Neural progenitor cell (in vitro differentiated cells): ENCODE measurements at regions not wholly inside any gene's neighbourhood (a gene's known extent, or its start where the extent isn't known, plus 50 kb on each side); places are given as distances from the start of the nearest gene placed in this dataset.
"Not testable (repeated sequence)": the region's sequence is repeated elsewhere in the genome, so short reads cannot be mapped to it uniquely, and the experiment has no call there.

ENCODE experiments used
- DNase-seq: peaks from one replicate; pipeline ENCODE4 v3.0.0-alpha.2; 2016; ENCODE audit warnings: low spot score
- H2AFZ ChIP-seq: fragments of 200-600 bp; sonication (generic); replicated peaks from 2 replicates; pipeline ENCODE4 v1.6.1; 2016; ENCODE audit warnings: antibody characterized with exemption
- H3F3A ChIP-seq: fragments of 200-600 bp; sonication (generic); 2 replicates; pipeline ENCODE4 v1.6.1; 2016; ENCODE audit warnings: antibody characterized with exemption, low read depth
- H3K27ac ChIP-seq: fragments of 200-600 bp; sonication (generic); 2 replicates; pipeline ENCODE4 v1.5.1; 2016; ENCODE audit warnings: mild to moderate bottlenecking
- H3K27me3 ChIP-seq: fragments of 200-600 bp; sonication (generic); 2 replicates; pipeline ENCODE4 v1.6.1; 2016; ENCODE audit warnings: mild to moderate bottlenecking, moderate library complexity
- H3K36me3 ChIP-seq: fragments of 200-600 bp; sonication (generic); 2 replicates; pipeline ENCODE4 v1.5.1; 2016
- H3K4me1 ChIP-seq: fragments of 200-600 bp; sonication (generic); 2 replicates; pipeline ENCODE4 v1.6.1; 2016; ENCODE audit warnings: mixed run types
- H3K4me2 ChIP-seq: fragments of 200-600 bp; sonication (generic); 2 replicates; pipeline ENCODE4 v1.6.1; 2016
- H3K4me3 ChIP-seq: fragments of 200-600 bp; sonication (generic); 2 replicates; pipeline ENCODE4 v1.5.1; 2016
- H3K79me2 ChIP-seq: fragments of 200-600 bp; sonication (generic); 2 replicates; pipeline ENCODE4 v1.6.1; 2016; ENCODE audit warnings: low read depth
- H3K9ac ChIP-seq: fragments of 200-600 bp; sonication (generic); 2 replicates; pipeline ENCODE4 v1.6.1; 2016
- H3K9me3 ChIP-seq: fragments of 200-600 bp; sonication (generic); 2 replicates; pipeline ENCODE4 v1.5.1; 2016; ENCODE audit warnings: low read depth
- H4K20me1 ChIP-seq: fragments of 200-600 bp; sonication (generic); 2 replicates; pipeline ENCODE4 v1.6.1; 2016; ENCODE audit warnings: low read depth
- H3K27ac Mint-ChIP-seq: 3 replicates; pipeline ENCODE4 v1.8.0; 2021; ENCODE audit warnings: mixed read lengths
- H3K27me3 Mint-ChIP-seq: 2 replicates; pipeline ENCODE4 v1.8.0; 2022; ENCODE audit warnings: low read depth, mild to moderate bottlenecking, inconsistent platforms, moderate library complexity, mixed read lengths; ENCODE audit not compliant: insufficient read depth
- H3K36me3 Mint-ChIP-seq: 3 replicates; pipeline ENCODE4 v1.8.0; 2021; ENCODE audit warnings: mixed read lengths
- H3K4me1 Mint-ChIP-seq: 3 replicates; pipeline ENCODE4 v1.8.0; 2021; ENCODE audit warnings: mixed read lengths
- H3K4me3 Mint-ChIP-seq: 3 replicates; pipeline ENCODE4 v1.8.0; 2021; ENCODE audit warnings: mild to moderate bottlenecking, moderate library complexity, mixed read lengths
- H3K9me3 Mint-ChIP-seq: 3 replicates; pipeline ENCODE4 v1.8.0; 2020; ENCODE audit warnings: mixed read lengths
- EZH2 ChIP-seq: fragments of 200-600 bp; sonication (generic); IDR thresholded peaks from 2 replicates; pipeline ENCODE4 v1.6.1; 2017; ENCODE audit warnings: antibody characterized with exemption, mild to moderate bottlenecking, moderate library complexity
- EZH2phosphoT487 ChIP-seq: fragments of 200-600 bp; sonication (generic); IDR thresholded peaks from 2 replicates; pipeline ENCODE4 v1.6.1; 2017; ENCODE audit warnings: antibody characterized with exemption
- TF ChIP-seq, protein P1 (sequence below): fragments of 200-600 bp; sonication (generic); IDR thresholded peaks from 2 replicates; pipeline ENCODE4 v1.5.1; 2017; ENCODE audit warnings: antibody characterized with exemption, mild to moderate bottlenecking

DNA sequence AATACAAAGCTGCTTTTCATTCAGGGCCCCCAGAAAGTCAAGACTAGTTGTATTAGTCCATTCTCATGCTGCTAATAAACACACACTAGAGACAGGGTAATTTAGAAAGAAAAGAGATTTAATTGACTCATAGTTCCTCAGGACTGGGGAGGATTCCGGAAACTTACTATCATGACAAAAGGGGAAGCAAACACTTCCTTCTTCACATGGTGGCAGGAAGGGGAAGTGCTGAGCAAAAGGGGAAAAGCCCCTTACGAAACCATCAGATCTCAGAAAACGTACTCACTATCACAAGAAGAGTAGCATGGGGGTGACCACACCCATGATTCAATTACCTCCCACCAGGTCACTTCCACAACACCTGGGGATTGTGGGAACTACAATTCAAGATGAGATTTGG, 373.8 kb upstream of the FRG1 start:
- H3K9me3 ChIP-seq, H3K27ac Mint-ChIP-seq, H3F3A ChIP-seq, H3K4me1 ChIP-seq, H3K4me2 ChIP-seq, H3K4me3 ChIP-seq, H3K9me3 Mint-ChIP-seq, H4K20me1 ChIP-seq, H3K36me3 ChIP-seq, H3K79me2 ChIP-seq, H3K9ac ChIP-seq, H3K27ac ChIP-seq, H3K4me3 Mint-ChIP-seq, H3K27me3 Mint-ChIP-seq, H3K4me1 Mint-ChIP-seq, H2AFZ ChIP-seq, DNase-seq, H3K36me3 Mint-ChIP-seq, H3K27me3 ChIP-seq: not testable (repeated sequence)

DNA sequence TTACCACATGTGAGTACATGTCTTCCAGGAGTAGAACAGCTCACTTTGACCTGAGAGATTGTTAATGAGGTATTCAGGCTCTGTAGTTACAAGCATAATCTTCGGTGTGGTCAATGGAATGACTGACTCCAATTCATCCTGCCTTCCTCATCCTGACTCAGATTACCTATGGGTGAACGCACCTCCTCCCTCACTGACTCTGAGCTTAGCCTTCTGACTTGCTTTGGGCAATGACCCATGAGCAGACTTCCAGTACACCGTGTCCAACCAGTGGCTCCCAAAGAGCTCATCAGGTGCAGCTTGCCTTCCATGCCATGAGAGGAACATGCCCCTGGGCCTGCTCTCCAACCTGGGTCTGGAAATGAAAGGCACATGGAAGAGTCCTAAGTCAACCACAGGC, 361.0 kb upstream of the FRG1 start:
- not testable (repeated sequence) for H2AFZ ChIP-seq, H3K4me2 ChIP-seq, H3K4me1 Mint-ChIP-seq, DNase-seq, H3K9me3 Mint-ChIP-seq, H3K27me3 ChIP-seq, H3K9ac ChIP-seq, H3K4me3 Mint-ChIP-seq, H3K36me3 Mint-ChIP-seq, H3K36me3 ChIP-seq, H3K27ac Mint-ChIP-seq, H3K9me3 ChIP-seq, H3K27ac ChIP-seq, H3K79me2 ChIP-seq, H3K4me1 ChIP-seq, H3F3A ChIP-seq, H3K4me3 ChIP-seq, H3K27me3 Mint-ChIP-seq, H4K20me1 ChIP-seq

DNA sequence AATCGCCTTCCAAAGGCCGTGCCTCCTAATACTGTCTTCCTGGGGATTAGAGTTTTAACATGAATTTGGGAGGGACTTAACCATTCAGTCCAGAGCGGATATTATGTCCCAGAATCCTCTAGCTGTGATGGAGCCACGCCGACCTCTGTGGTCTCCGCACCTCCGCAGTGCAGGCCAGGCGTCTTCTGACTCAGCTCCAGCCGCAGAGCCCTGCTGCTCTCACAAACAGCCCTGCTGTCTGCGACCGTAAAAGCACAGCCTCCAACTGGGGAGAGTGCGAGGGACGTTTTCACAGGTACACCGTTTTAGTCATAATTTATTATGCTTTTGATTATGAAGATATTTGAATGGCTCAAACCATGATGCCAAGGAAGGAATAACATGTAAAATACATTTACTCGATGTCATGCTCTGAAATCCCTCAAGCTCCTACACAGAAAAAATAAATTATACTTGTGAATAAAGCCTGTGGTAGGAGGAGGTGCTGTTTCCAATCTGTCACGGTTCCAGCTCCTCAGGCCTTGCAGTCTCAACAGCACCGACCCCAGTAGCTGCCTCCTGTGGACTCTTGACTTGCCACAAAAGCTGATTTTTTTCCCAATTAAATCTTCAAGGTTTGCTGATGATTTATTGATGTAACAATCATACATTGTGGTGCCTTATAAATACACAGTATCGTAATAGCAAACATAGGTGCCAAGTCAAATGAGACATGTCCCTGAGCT, 353.6 kb upstream of the FRG1 start:
- H3K4me3 ChIP-seq, H3K27ac ChIP-seq, H3K4me2 ChIP-seq, H3F3A ChIP-seq, DNase-seq, H3K27me3 Mint-ChIP-seq, H3K36me3 ChIP-seq, H4K20me1 ChIP-seq, H3K27ac Mint-ChIP-seq, H3K36me3 Mint-ChIP-seq, H3K27me3 ChIP-seq, H3K79me2 ChIP-seq, H2AFZ ChIP-seq, H3K9me3 ChIP-seq, H3K9ac ChIP-seq, H3K4me1 Mint-ChIP-seq, H3K4me3 Mint-ChIP-seq: not testable (repeated sequence)
- peaks cover 21% of the 10 kb centered on the region for H3K4me1 ChIP-seq
- H3K9me3 Mint-ChIP-seq, result peaks cover 23% of the 10 kb centered on the region

DNA sequence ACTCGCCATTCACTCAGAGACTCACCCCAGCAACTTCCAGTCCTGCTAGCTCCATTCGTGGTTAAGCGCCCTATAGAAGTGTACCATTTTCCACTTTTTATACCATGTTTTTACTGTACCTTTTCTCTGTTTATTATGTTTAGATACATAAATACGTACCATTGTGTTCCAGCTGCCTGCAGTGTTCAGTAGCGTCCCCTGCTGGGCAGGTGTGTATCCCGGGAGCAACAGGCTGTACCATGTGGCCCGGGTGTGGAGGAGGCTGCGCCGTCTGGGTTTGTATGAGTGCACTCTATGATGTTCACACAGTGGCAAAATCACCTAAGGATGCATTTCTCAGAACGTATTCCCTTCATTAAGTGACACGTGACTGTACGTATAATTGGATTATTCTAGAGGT, 351.5 kb upstream of the FRG1 start:
- not testable (repeated sequence) for H3K27ac Mint-ChIP-seq, DNase-seq, H3K9ac ChIP-seq, H3K27ac ChIP-seq, H3K4me3 Mint-ChIP-seq, H4K20me1 ChIP-seq, H3K27me3 Mint-ChIP-seq, H2AFZ ChIP-seq, H3K4me2 ChIP-seq, H3F3A ChIP-seq, H3K4me3 ChIP-seq, H3K36me3 Mint-ChIP-seq, H3K36me3 ChIP-seq, H3K9me3 ChIP-seq, H3K4me1 Mint-ChIP-seq, H3K79me2 ChIP-seq, H3K27me3 ChIP-seq
- peaks cover 21% of the 10 kb centered on the region for H3K9me3 Mint-ChIP-seq
- H3K4me1 ChIP-seq, result peaks cover 21% of the 10 kb centered on the region
- TF ChIP-seq, protein P1, sequence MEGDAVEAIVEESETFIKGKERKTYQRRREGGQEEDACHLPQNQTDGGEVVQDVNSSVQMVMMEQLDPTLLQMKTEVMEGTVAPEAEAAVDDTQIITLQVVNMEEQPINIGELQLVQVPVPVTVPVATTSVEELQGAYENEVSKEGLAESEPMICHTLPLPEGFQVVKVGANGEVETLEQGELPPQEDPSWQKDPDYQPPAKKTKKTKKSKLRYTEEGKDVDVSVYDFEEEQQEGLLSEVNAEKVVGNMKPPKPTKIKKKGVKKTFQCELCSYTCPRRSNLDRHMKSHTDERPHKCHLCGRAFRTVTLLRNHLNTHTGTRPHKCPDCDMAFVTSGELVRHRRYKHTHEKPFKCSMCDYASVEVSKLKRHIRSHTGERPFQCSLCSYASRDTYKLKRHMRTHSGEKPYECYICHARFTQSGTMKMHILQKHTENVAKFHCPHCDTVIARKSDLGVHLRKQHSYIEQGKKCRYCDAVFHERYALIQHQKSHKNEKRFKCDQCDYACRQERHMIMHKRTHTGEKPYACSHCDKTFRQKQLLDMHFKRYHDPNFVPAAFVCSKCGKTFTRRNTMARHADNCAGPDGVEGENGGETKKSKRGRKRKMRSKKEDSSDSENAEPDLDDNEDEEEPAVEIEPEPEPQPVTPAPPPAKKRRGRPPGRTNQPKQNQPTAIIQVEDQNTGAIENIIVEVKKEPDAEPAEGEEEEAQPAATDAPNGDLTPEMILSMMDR, result peak; percentile 5

DNA sequence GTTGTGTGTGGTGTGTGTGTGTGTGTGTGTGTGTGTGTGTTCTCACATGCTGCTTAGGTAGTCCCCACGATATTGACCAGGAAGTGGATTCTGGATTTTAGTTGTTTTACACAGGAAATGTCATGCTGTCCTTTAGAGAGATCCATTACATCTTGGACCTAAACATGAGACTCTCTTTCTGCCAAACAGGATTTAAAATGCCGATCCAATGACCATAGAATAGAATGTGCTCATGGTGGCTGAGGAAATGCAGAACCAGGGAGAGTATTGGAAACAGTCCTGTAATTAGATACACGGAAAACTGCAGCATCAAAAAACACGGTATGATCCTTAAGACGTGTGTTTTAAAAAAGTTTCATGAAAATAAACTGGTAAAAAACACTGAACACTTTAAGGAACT, 347.8 kb upstream of the FRG1 start:
- Mint-ChIP-seq H3K9me3 (peaks cover 22% of the 10 kb centered on the region), H3K27ac (no peak overlapping the region), H3K4me1 (no peaks in the 10 kb centered on the region), H3K36me3 (no peaks in the 10 kb centered on the region), H3K4me3 (no peak overlapping the region), H3K27me3 (peaks cover 4% of the 10 kb centered on the region)
- Histone ChIP-seq H3K4me3 (no peak overlapping the region), H3F3A (no peaks in the 10 kb centered on the region), H3K27me3 (no peaks in the 10 kb centered on the region), H3K4me2 (no peak overlapping the region), H3K36me3 (no peaks in the 10 kb centered on the region), H3K9ac (no peak overlapping the region), H3K4me1 (peaks cover 14% of the 10 kb centered on the region), H3K9me3 (no peaks in the 10 kb centered on the region), H3K79me2 (no peaks in the 10 kb centered on the region), H2AFZ (no peak overlapping the region), H3K27ac (no peak overlapping the region), H4K20me1 (no peaks in the 10 kb centered on the region)
- TF ChIP-seq EZH2 (no peak), EZH2phosphoT487 (no peak)
- TF ChIP-seq, protein P1, result no peak
- no peak for DNase-seq
